Small intestine (tissue), 7 donors: ENCODE measurements at regions not wholly inside any gene's neighbourhood (a gene's known extent, or its start where the extent isn't known, plus 50 kb on each side); places are given as distances from the start of the nearest gene placed in this dataset.
A peak's percentile ranks its signal among the peaks of the same experiment; 100 is the strongest.

Experiments used
- DNase-seq, 2 donors: peaks; one replicate each; pipeline versions ENCODE4 v3.0.0 to v3.0.0-alpha.2; 2013
- FAIRE-seq: peaks from 2 replicates; lab custom pipeline; 2012; peaks lifted over from hg19 to GRCh38; lab: Jason Lieb, UNC
- H3K27ac ChIP-seq, 3 donors: one replicate each; pipeline ENCODE4 v1.5.1; 2013; ENCODE audit warnings: low read length in 2 of 3, mild to moderate bottlenecking in 2 of 3, control low read depth in 1 of 3, inconsistent platforms in 1 of 3, low read depth in 1 of 3, moderate library complexity in 1 of 3
- H3K27me3 ChIP-seq, 3 donors: one replicate each; pipeline ENCODE4 v1.6.1; 2013; ENCODE audit warnings: low read length in 3 of 3, inconsistent platforms in 1 of 3; ENCODE audit not compliant: control insufficient read depth in 3 of 3, insufficient read depth in 3 of 3
- H3K36me3 ChIP-seq, 3 donors: one replicate each; pipeline ENCODE4 v1.6.1; 2013; ENCODE audit warnings: low read length in 3 of 3, inconsistent platforms in 1 of 3, low read depth in 1 of 3, mild to moderate bottlenecking in 1 of 3, moderate library complexity in 1 of 3; ENCODE audit not compliant: control insufficient read depth in 3 of 3, insufficient read depth in 2 of 3
- H3K4me1 ChIP-seq, 3 donors: one replicate each; pipeline ENCODE4 v1.6.1; 2013; ENCODE audit warnings: low read length in 2 of 3, inconsistent platforms in 1 of 3, low read depth in 1 of 3, mild to moderate bottlenecking in 1 of 3, moderate library complexity in 1 of 3; ENCODE audit not compliant: control insufficient read depth in 3 of 3, insufficient read depth in 2 of 3
- H3K4me3 ChIP-seq, 3 donors: one replicate each; pipeline ENCODE4 v1.5.1; 2013; ENCODE audit warnings: low read length in 3 of 3, control low read depth in 1 of 3, inconsistent platforms in 1 of 3, low read depth in 1 of 3, mild to moderate bottlenecking in 1 of 3, moderate library complexity in 1 of 3
- H3K9me3 ChIP-seq, 2 donors: one replicate each; pipeline ENCODE4 v1.6.1; 2013; ENCODE audit warnings: low read depth in 1 of 2, low read length in 1 of 2; ENCODE audit not compliant: control insufficient read depth in 2 of 2, insufficient read depth in 1 of 2
- whole genome bisulfite sequencing, 3 donors: extraction: QIAGEN DNeasy Blood & Tissue Kit; methylation state at CpG; one replicate each; pipeline ENCODE4 v1.1.7; 2013; 5-methylcytosine and 5-hydroxymethylcytosine counted together
- donor health status: healthy with polysubstance abuse.
- donor health status: control.
- donor health status: control.
- donor health status: Bipolar disorder and iron deficiency.
- donor health status: healthy.

GRCh38 chr2:23019476-23019875, 365.5 kb upstream of the KLHL29 start:
- Histone ChIP-seq H3K27ac (no peak overlapping the region), H3K4me3 (no peak overlapping the region), H3K36me3 (no peaks in the 10 kb centered on the region), H3K4me1 (peaks cover 2 to 30% (median 2%) of the 10 kb centered on the region in 3 donors), H3K27me3 (no peaks in the 10 kb centered on the region), H3K9me3 (no peaks in the 10 kb centered on the region)
- 20 to 65% (median 37%) methylated on average over 1 of the region's 1 CpG for WGBS, 3 donors
- FAIRE-seq (no peak), DNase-seq (no peak)

- FAIRE-seq (no peak), DNase-seq (peak; percentile 65 to 83)
- no peaks in the 10 kb centered on the region for H3K36me3 ChIP-seq
- no peak overlapping the region for H3K4me3 ChIP-seq
- H3K9me3 ChIP-seq = no peaks in the 10 kb centered on the region
- WGBS, 3 donors = 28 to 58% (median 45%) methylated on average over 6 of the region's 6 CpGs
- peak overlapping the region in 1 of 3 donors; percentile 4 for H3K27ac ChIP-seq
- H3K27me3 ChIP-seq = no peaks in the 10 kb centered on the region
- H3K4me1 ChIP-seq = peaks cover under 1 to 28% (median 2%) of the 10 kb centered on the region in 3 donors
Observed at GRCh38 chr2:23020659-23021058, 364.3 kb upstream of the KLHL29 start.

DNA sequence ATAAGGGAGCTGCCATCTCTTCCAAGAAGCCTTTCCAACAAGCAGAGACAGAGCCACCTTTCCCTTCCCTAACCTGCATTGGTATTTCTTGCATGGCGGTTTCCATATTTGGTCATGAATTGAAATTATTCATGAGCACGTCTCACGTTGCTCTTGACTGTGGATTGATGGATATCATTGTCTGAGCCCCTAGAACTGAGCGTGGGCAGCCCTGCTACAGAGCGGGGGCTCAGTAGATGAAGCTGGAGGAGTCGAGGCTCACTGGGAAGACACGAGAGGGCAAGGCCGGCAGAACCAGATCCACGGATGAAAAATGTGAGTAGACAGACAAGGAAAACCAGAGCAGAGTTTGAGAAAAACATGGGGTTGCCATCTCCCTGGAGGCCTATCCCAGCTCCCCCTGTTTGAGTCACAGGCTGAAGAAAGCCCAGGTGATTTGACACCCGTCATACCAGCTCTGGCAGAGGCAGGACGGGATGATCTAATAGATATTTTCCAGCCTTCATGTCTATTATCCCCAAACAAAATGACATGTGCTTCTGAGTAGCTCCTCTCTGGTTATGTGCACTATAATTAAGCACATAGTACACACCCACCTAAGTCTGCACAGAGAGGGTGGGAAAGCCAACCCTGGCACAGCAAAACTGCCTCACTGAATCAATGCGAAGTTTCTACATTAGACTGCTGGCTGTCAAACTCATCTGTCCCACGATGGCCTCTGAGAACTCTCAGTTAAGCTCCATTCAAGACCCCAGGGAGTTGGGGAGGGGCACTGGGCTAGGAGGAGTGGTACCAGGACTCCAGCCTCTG, 363.5 kb upstream of the KLHL29 start:
- DNase-seq (no peak), FAIRE-seq (no peak)
- peaks cover 0 to 24% (median 2%) of the 10 kb centered on the region in 3 donors for H3K4me1 ChIP-seq
- no peak overlapping the region for H3K4me3 ChIP-seq
- 80 to 83% (median 82%) methylated on average over 13 of the region's 13 CpGs for WGBS, 3 donors
- no peaks in the 10 kb centered on the region for H3K36me3 ChIP-seq
- no peaks in the 10 kb centered on the region for H3K9me3 ChIP-seq
- H3K27me3 ChIP-seq = no peaks in the 10 kb centered on the region
- no peak overlapping the region for H3K27ac ChIP-seq

DNA sequence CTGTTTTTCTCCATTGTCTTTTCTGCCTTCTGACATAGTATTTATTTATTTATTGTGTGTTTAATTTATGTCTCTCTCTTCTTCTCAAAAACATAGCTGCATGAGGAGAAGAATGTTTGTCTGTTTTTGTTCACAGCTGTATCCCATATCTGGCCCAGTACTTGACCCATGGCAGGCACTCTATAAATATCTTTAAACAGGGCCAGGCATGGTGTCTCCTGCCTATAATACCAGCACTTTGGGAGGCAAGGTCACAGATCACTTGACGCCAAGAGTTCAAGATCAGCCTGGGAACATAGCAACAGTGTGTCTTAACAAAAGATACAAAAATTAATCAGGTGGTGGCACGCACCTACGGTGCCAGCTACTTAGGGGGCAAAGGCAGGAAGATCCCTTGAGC, 361.3 kb upstream of the KLHL29 start:
- H3K27ac ChIP-seq = no peak overlapping the region
- DNase-seq = no peak
- H3K4me3 ChIP-seq = no peak overlapping the region
- WGBS, 3 donors = 28 to 67% (median 57%) methylated on average over 3 of the region's 3 CpGs
- no peaks in the 10 kb centered on the region for H3K9me3 ChIP-seq
- no peaks in the 10 kb centered on the region for H3K27me3 ChIP-seq
- H3K4me1 ChIP-seq = peaks cover 0 to 34% (median 5%) of the 10 kb centered on the region in 3 donors
- H3K36me3 ChIP-seq = no peaks in the 10 kb centered on the region
- FAIRE-seq = no peak

DNA sequence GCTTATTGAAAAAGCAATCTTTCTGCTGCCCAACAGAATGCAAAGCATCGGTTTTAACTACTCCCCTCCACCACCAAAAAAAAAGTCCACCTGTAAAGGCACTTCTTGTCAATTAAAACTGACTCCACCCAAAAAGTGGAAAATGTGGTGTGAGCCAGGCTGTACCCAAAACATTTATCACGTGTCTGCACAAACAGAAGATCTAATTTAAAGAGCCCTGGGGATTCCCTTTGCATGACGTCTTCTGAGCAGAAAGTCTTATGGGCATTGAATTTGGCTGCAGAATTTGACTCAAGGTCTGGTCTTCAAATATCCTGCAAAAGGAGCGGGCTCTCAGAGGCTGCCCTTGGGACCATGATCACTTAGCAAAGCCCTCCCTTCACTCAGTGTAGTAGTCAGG, 358.3 kb upstream of the KLHL29 start:
- 83 to 90% (median 87%) methylated on average over 4 of the region's 4 CpGs for WGBS, 3 donors
- Histone ChIP-seq H3K4me1 (peaks cover 0 to 28% (median 3%) of the 10 kb centered on the region in 3 donors), H3K36me3 (no peaks in the 10 kb centered on the region), H3K4me3 (no peak overlapping the region), H3K9me3 (no peaks in the 10 kb centered on the region), H3K27me3 (no peaks in the 10 kb centered on the region), H3K27ac (no peak overlapping the region)
- FAIRE-seq (no peak), DNase-seq (no peak)

DNA sequence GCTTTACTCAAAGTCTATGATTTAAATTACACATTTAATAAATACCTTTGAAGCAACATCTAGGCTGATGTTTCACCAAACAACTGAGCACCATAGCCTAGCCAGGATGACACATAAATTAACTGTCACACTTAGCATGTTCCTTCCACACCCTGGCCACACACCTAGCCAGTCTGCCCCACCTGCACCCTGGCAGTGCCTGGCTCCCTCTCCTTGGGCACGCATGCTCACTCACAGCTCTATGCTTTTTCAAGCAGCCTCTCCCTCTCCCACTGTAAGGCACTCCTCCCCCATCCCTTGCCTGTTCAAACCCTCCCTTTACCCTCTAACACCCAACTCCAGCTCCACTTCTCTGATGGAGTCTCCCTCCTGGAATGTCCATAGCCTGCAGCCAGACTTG, 357.6 kb upstream of the KLHL29 start:
- Histone ChIP-seq H3K27ac (peak overlapping the region; percentile 63 to 78 (median 72)), H3K4me1 (peaks cover 0 to 24% (median 3%) of the 10 kb centered on the region in 3 donors), H3K9me3 (no peaks in the 10 kb centered on the region), H3K4me3 (no peak overlapping the region), H3K36me3 (no peaks in the 10 kb centered on the region), H3K27me3 (no peaks in the 10 kb centered on the region)
- no peak for FAIRE-seq
- peak; percentile 40 to 84 for DNase-seq
- 17 to 57% (median 32%) methylated on average over 1 of the region's 1 CpG for WGBS, 3 donors

DNA sequence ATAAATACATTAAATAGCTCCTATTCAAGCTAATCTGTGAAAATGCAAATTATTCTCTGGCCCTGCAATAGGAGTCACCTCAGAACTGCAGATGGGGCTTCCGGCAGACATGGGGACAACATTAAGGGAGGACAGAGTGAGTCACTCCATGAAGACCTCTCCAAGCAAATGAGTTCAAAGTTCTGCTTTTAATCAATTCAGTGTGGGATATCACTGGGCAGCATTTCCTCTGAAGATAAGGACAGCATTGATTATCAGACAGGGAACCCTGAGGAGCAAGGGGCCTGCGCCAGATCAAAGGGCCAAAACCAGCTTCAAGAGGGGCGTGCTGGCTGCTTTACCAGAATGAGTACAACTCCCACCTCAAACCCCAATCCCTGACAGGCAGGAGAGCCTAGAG, 356.9 kb upstream of the KLHL29 start:
- Histone ChIP-seq H3K4me3 (no peak overlapping the region), H3K27ac (peak overlapping the region; percentile 63 to 72 (median 72)), H3K27me3 (no peaks in the 10 kb centered on the region), H3K4me1 (peaks cover 0 to 22% (median 3%) of the 10 kb centered on the region in 3 donors), H3K9me3 (no peaks in the 10 kb centered on the region), H3K36me3 (no peaks in the 10 kb centered on the region)
- WGBS, 3 donors = 14 to 68% (median 32%) methylated on average over 3 of the region's 3 CpGs
- DNase-seq (peak; percentile 88 to 94), FAIRE-seq (no peak)

DNA sequence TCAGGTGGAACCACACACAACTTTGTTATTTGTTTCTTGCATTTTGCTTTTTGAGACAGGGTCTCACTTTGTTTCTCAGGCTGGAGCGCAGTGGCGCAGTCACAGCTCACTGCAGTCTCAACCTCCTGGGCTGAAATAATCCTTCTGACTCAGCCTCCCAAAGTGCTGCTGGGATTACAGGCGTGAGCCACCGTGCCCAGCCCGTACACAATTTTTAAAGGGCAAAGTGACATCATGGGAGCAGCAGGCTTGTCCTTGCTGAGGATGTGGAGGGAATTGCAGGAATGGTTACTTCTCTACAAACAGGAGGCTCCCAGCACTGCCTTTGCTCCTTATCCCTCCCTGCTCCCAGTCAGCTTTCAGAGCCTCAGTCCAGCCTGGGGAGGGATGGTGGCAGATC, 355.9 kb upstream of the KLHL29 start:
- 45 to 67% (median 53%) methylated on average over 5 of the region's 5 CpGs for WGBS, 3 donors
- Histone ChIP-seq H3K4me1 (peaks cover 0 to 22% (median 3%) of the 10 kb centered on the region in 3 donors), H3K27ac (peak overlapping the region in 1 of 3 donors; percentile 72), H3K9me3 (no peaks in the 10 kb centered on the region), H3K4me3 (no peak overlapping the region), H3K36me3 (no peaks in the 10 kb centered on the region), H3K27me3 (no peaks in the 10 kb centered on the region)
- FAIRE-seq = no peak
- peak in 1 of 2 donors; percentile 74 for DNase-seq
